Stimulated activated CD8-positive, alpha-beta memory T cell treated with anti-CD3 and anti-CD28 coated beads, Interleukin-7, amount 100 ng/mL, for 48 hours (primary cell): ENCODE measurements at regions not wholly inside any gene's neighbourhood (a gene's known extent, or its start where the extent isn't known, plus 50 kb on each side); places are given as distances from the start of the nearest gene placed in this dataset.

Experiments used
- DNase-seq, 2 donors: peaks; one replicate each; pipeline ENCODE4 v3.0.0-alpha.2; 2020; ENCODE audit warnings: low read depth in 1 of 2; ENCODE audit errors: extremely low read depth in 1 of 2

GRCh38 chr22:49086606-49087157 lies 741.0 kb downstream of the BRD1 start:
- DNase-seq = no peak

- no peak for DNase-seq
These were observed 741.5 kb downstream of the BRD1 start for GRCh38 chr22:49086181-49086580.

- DNase-seq = no peak
These were observed 743.5 kb downstream of the BRD1 start for GRCh38 chr22:49084206-49084605.

GRCh38 chr22:49083607-49084006 lies 744.1 kb downstream of the BRD1 start:
- no peak for DNase-seq

- no peak for DNase-seq
These were observed 745.2 kb downstream of the BRD1 start for GRCh38 chr22:49082451-49082850.

GRCh38 chr22:49081926-49082325 lies 745.7 kb downstream of the BRD1 start:
- DNase-seq = no peak

- no peak for DNase-seq
These were observed 746.4 kb downstream of the BRD1 start for GRCh38 chr22:49081261-49081666.

GRCh38 chr22:49080631-49081030 lies 747.0 kb downstream of the BRD1 start:
- DNase-seq = no peak

- no peak for DNase-seq
These were observed 747.8 kb downstream of the BRD1 start for GRCh38 chr22:49079743-49080500.

GRCh38 chr22:49079027-49079725 lies 748.5 kb downstream of the BRD1 start:
- DNase-seq = no peak

GRCh38 chr22:49078076-49078710 lies 749.5 kb downstream of the BRD1 start:
- DNase-seq = no peak

- DNase-seq = no peak
These were observed 750.1 kb downstream of the BRD1 start for GRCh38 chr22:49077586-49077985.

GRCh38 chr22:49077036-49077393 lies 750.7 kb downstream of the BRD1 start:
- no peak for DNase-seq

GRCh38 chr22:49076300-49077035 lies 751.2 kb downstream of the BRD1 start:
- no peak for DNase-seq

- DNase-seq = no peak
These were observed 752.5 kb downstream of the BRD1 start for GRCh38 chr22:49075150-49075549.

GRCh38 chr22:49073873-49074417 lies 753.7 kb downstream of the BRD1 start:
- DNase-seq = no peak

GRCh38 chr22:49072996-49073645 lies 754.6 kb downstream of the BRD1 start:
- no peak for DNase-seq

GRCh38 chr22:49070501-49070900 lies 757.2 kb downstream of the BRD1 start:
- no peak for DNase-seq

- DNase-seq = no peak
These were observed 758.7 kb downstream of the BRD1 start for GRCh38 chr22:49068861-49069500.

- DNase-seq = no peak
These were observed 760.2 kb downstream of the BRD1 start for GRCh38 chr22:49067504-49067903.
